ENCODE measurements at regions not wholly inside any gene's neighbourhood (a gene's known extent, or its start where the extent isn't known, plus 50 kb on each side); places are given as distances from the start of the nearest gene placed in this dataset.

DNA sequence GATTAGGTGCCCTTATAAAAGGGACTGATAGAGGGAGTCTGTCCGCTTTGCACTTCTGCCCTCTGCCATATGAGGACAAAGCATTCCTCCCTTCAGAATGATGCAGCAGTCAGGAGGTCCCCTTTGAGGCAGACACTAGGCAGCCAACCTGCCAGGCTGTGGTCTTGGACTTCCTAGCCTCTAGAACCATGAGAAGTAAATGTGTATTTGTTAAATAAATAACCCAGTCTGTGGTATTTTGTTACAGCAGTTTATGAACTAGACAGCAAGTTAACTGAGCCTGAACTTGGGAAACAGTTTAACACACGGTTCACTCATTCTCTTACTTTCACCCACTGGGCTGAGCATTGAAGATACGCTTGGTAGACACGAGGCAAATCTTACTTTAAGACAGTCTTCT, 313.2 kb downstream of the UQCRFS1 start:
- TF ChIP-seq, protein P1, sequence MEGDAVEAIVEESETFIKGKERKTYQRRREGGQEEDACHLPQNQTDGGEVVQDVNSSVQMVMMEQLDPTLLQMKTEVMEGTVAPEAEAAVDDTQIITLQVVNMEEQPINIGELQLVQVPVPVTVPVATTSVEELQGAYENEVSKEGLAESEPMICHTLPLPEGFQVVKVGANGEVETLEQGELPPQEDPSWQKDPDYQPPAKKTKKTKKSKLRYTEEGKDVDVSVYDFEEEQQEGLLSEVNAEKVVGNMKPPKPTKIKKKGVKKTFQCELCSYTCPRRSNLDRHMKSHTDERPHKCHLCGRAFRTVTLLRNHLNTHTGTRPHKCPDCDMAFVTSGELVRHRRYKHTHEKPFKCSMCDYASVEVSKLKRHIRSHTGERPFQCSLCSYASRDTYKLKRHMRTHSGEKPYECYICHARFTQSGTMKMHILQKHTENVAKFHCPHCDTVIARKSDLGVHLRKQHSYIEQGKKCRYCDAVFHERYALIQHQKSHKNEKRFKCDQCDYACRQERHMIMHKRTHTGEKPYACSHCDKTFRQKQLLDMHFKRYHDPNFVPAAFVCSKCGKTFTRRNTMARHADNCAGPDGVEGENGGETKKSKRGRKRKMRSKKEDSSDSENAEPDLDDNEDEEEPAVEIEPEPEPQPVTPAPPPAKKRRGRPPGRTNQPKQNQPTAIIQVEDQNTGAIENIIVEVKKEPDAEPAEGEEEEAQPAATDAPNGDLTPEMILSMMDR (IDR thresholded peaks at IDR 0.05): no peak
- no peak for TF ChIP-seq POLR2A (IDR thresholded peaks at IDR 0.05)
